ENCODE measurements at regions not wholly inside any gene's neighbourhood (a gene's known extent, or its start where the extent isn't known, plus 50 kb on each side); places are given as distances from the start of the nearest gene placed in this dataset.
"Not testable (repeated sequence)": the region's sequence is repeated elsewhere in the genome, so short reads cannot be mapped to it uniquely, and the experiment has no call there.

DNA sequence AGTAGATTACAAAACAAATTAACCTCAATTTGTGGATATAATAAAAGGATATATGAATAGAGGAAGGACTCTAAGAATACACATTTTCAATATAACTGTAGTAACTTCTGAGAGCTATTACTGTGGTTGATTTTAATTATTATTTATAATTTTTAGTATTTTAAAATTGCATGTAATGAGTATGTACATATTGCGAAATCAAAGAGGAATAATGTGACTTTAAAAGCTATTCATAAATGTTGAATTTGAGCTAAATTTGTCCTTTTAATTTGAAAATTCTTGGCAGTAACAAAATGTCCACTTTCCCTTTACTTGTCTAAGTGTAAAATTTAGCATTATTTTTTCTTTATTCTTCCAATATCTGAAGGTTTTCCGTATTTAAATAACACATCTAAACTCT is 750.6 kb upstream of the PCDH15 start:
- H3K9me3 ChIP-seq: no peaks in the 10 kb centered on the region
- H3K4me3 ChIP-seq: no peak overlapping the region
- TF ChIP-seq, protein P1, sequence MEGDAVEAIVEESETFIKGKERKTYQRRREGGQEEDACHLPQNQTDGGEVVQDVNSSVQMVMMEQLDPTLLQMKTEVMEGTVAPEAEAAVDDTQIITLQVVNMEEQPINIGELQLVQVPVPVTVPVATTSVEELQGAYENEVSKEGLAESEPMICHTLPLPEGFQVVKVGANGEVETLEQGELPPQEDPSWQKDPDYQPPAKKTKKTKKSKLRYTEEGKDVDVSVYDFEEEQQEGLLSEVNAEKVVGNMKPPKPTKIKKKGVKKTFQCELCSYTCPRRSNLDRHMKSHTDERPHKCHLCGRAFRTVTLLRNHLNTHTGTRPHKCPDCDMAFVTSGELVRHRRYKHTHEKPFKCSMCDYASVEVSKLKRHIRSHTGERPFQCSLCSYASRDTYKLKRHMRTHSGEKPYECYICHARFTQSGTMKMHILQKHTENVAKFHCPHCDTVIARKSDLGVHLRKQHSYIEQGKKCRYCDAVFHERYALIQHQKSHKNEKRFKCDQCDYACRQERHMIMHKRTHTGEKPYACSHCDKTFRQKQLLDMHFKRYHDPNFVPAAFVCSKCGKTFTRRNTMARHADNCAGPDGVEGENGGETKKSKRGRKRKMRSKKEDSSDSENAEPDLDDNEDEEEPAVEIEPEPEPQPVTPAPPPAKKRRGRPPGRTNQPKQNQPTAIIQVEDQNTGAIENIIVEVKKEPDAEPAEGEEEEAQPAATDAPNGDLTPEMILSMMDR (IDR thresholded peaks at IDR 0.05): no peak
- no peak for TF ChIP-seq POLR2A (IDR thresholded peaks at IDR 0.05)
- no peak for DNase-seq
- 80 to 85% methylated on average over 2 of the region's 2 CpGs for WGBS, 2 donors
- no peaks in the 10 kb centered on the region for H3K4me1 ChIP-seq
- intact Hi-C loops (cut with DNase I): no loop called here
- no peaks in the 10 kb centered on the region for H3K36me3 ChIP-seq
- no peaks in the 10 kb centered on the region for H3K27me3 ChIP-seq
- no peak overlapping the region for H3K27ac ChIP-seq

DNA sequence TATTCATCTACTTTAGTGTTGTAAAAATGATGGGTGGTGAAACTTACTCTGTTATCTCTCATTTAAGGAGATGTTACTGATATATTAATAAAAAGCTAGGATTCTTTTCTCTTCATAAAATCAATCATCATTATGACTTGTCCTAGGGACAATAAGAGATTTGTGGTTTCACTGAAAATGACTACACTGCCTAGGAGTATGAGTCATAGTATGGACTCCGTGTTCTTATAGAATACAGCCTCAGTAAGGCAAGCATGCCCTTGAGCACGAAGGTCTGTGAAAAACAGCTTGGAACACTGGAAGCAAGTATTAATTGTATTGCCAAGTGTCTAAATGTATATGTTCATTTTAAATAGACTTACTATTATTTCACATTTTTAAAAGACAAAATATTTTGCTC is 749.2 kb upstream of the PCDH15 start:
- H3K4me1 ChIP-seq: no peaks in the 10 kb centered on the region
- DNase-seq: no peak
- no peaks in the 10 kb centered on the region for H3K27me3 ChIP-seq
- 29 to 33% methylated on average over 2 of the region's 2 CpGs for WGBS, 2 donors
- H3K9me3 ChIP-seq: no peaks in the 10 kb centered on the region
- H3K4me3 ChIP-seq: no peak overlapping the region
- H3K27ac ChIP-seq: no peak overlapping the region
- TF ChIP-seq, protein P1 (IDR thresholded peaks at IDR 0.05): no peak
- TF ChIP-seq POLR2A (IDR thresholded peaks at IDR 0.05): no peak
- intact Hi-C loops (cut with DNase I): no loop called here
- H3K36me3 ChIP-seq: no peaks in the 10 kb centered on the region

DNA sequence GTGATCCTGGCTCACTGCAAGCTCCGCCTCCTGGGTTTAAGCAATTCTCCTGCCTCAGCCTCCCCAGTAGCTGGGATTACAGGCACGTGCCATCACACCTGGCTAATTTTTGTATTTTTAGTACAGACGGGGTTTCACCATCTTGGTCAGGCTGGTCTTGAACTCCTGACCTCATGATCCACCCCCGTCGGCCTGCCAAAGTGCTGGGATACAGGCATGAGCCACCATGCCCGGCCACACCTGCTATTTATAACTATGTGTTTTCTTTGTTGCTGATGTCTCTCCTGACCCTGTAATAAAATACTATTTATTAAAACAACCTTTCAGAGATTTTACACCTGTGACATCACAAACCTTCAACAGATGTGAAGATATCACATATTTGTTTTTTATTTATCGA is 736.5 kb upstream of the PCDH15 start:
- H3K9me3 ChIP-seq; intact Hi-C loops (cut with DNase I); H3K4me3 ChIP-seq; H3K27ac ChIP-seq; H3K36me3 ChIP-seq; H3K27me3 ChIP-seq; H3K4me1 ChIP-seq; DNase-seq: not testable (repeated sequence)
- 75 to 86% methylated on average over 7 of the region's 7 CpGs for WGBS, 2 donors

DNA sequence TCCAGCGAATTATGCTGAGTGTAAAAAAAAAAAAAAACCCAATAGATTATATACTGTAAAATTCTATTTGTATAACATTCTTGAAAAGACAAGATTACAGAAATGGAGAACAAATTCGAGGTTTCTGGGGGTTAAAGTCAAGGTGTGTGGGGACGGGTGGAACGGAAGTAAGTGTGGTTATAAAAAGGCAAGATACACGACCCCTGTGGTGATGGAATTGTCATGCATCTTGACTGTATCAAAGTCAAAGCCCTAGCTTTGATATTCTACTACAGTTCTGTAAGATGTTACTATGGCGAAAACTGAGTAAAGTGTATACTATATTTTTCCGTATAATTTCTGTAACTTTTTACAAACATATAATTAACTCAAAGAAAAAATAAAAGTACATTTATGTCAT is 718.2 kb upstream of the PCDH15 start:
- H3K27ac ChIP-seq: no peak overlapping the region
- 59 to 74% methylated on average over 7 of the region's 7 CpGs for WGBS, 2 donors
- H3K36me3 ChIP-seq: no peaks in the 10 kb centered on the region
- H3K9me3 ChIP-seq: no peaks in the 10 kb centered on the region
- no peak for DNase-seq
- H3K4me1 ChIP-seq: no peaks in the 10 kb centered on the region
- no peaks in the 10 kb centered on the region for H3K27me3 ChIP-seq
- intact Hi-C loops (cut with DNase I): no loop called here
- no peak overlapping the region for H3K4me3 ChIP-seq
- TF ChIP-seq, protein P1 (IDR thresholded peaks at IDR 0.05): no peak

DNA sequence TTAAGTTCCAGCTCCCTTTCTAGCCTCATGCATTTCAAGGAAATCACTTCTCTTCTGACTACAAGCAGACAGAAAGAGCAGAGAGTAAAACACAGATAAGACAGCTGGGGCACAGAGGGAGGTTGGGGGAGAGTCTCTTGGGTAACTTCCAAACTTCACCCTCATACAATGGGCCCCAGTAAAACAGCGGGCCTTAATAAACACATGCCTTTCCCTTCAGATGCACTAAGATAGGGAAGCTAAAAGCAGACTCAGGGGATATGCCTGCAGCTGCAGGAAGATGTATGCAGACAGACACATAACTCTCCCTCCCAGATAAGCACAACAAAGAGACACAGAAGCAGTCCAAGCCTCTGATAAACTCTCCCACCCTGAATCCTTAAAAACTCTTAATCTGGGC is 717.4 kb upstream of the PCDH15 start:
- H3K27ac ChIP-seq; H3K9me3 ChIP-seq; DNase-seq; H3K4me3 ChIP-seq; intact Hi-C loops (cut with DNase I); H3K27me3 ChIP-seq; H3K4me1 ChIP-seq; H3K36me3 ChIP-seq: not testable (repeated sequence)
- 0 to 25% methylated on average over 1 of the region's 1 CpG for WGBS, 2 donors

DNA sequence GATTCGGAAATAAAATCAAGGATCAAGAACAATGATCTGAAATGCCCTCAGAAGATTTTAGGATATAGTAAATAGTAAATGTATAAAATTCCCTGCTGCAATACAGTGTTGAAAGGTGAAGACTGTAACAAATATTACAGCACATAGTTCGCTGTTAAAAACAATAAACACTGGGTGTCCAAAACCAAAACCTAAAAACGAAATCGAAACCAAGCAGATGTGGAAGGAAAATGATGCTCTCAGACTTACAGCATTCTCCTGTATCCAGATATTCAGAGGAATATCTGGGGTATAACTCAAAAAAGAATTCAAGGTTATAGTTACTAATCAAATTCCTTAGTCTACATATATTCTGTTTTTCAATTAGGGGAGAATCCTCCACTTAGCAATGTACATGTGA is 708.1 kb upstream of the PCDH15 start:
- peak overlapping the region in 1 of 4 donors; percentile 37 for H3K4me3 ChIP-seq
- H3K36me3 ChIP-seq: no peaks in the 10 kb centered on the region
- no peaks in the 10 kb centered on the region for H3K27me3 ChIP-seq
- no peak for DNase-seq
- TF ChIP-seq POLR2A (IDR thresholded peaks at IDR 0.05): no peak
- TF ChIP-seq, protein P1 (IDR thresholded peaks at IDR 0.05): no peak
- no peaks in the 10 kb centered on the region for H3K9me3 ChIP-seq
- H3K4me1 ChIP-seq: no peaks in the 10 kb centered on the region
- H3K27ac ChIP-seq: no peak overlapping the region
- intact Hi-C loops (cut with DNase I): no loop called here
- WGBS, 2 donors: 58 to 61% methylated on average over 4 of the region's 4 CpGs

All from esophagus squamous epithelium (tissue), 5 donors.